ENCODE measurements at regions not wholly inside any gene's neighbourhood (a gene's known extent, or its start where the extent isn't known, plus 50 kb on each side); places are given as distances from the start of the nearest gene placed in this dataset.

GRCh38 chr6:14754751-14755513, 490.9 kb upstream of the JARID2 start:
- no peak overlapping the region for H3K27ac ChIP-seq (ENCODE audit: low read length)
- no peaks in the 10 kb centered on the region for H3K79me2 ChIP-seq (replicated peaks; ENCODE audit: insufficient read depth, low read length)
- TF ChIP-seq EZH2 (IDR thresholded peaks at IDR 0.05; ENCODE audit: borderline replicate concordance, insufficient read depth, low read length, poor library complexity, severe bottlenecking), result no peak
- no peak for TF ChIP-seq TAF1 (IDR thresholded peaks at IDR 0.05; ENCODE audit: low read depth)
- no peak for TF ChIP-seq SMC3 (conservative IDR thresholded peaks at IDR 0.05; ENCODE audit: poor library complexity)
- no peak for TF ChIP-seq REST (IDR thresholded peaks at IDR 0.05; ENCODE audit: borderline replicate concordance)
- TF ChIP-seq CTCF (IDR thresholded peaks at IDR 0.05; ENCODE audit: poor library complexity, severe bottlenecking), result no peak
- TF ChIP-seq EP300 (conservative IDR thresholded peaks at IDR 0.05; ENCODE audit: poor library complexity, severe bottlenecking), result no peak
- no peak for TF ChIP-seq RAD21 (conservative IDR thresholded peaks at IDR 0.05)
- H3K4me2 ChIP-seq (ENCODE audit: low read length), result no peak overlapping the region
- no peaks in the 10 kb centered on the region for H3K9me3 ChIP-seq (ENCODE audit: low read length)
- no peaks in the 10 kb centered on the region for H3K27me3 ChIP-seq (ENCODE audit: insufficient read depth, low read depth, low read length)
- no peak overlapping the region for H3K9ac ChIP-seq (ENCODE audit: low read length)
- H2AFZ ChIP-seq (ENCODE audit: low read depth, low read length), result no peak overlapping the region
- no peak overlapping the region for H3K4me3 ChIP-seq (ENCODE audit: low read length)
- H3F3A ChIP-seq (ENCODE audit: insufficient read depth, low read length, poor library complexity, severe bottlenecking), result no peaks in the 10 kb centered on the region
- H4K20me1 ChIP-seq (ENCODE audit: insufficient read depth), result no peaks in the 10 kb centered on the region
- H3K36me3 ChIP-seq (ENCODE audit: insufficient read depth, low read length), result no peaks in the 10 kb centered on the region
- H3K9me2 ChIP-seq (ENCODE audit: insufficient read depth, low read length), result no peaks in the 10 kb centered on the region

GRCh38 chr6:14756340-14756739, 489.5 kb upstream of the JARID2 start:
- Histone ChIP-seq H2AFZ (ENCODE audit: low read depth, low read length) (no peak overlapping the region), H3K9ac (ENCODE audit: low read length) (no peak overlapping the region), H3K4me3 (ENCODE audit: low read length) (no peak overlapping the region), H3K4me2 (ENCODE audit: low read length) (no peak overlapping the region), H3K79me2 (replicated peaks; ENCODE audit: insufficient read depth, low read length) (no peaks in the 10 kb centered on the region), H3F3A (ENCODE audit: insufficient read depth, low read length, poor library complexity, severe bottlenecking) (no peaks in the 10 kb centered on the region), H3K27ac (ENCODE audit: low read length) (no peak overlapping the region), H3K36me3 (ENCODE audit: insufficient read depth, low read length) (no peaks in the 10 kb centered on the region), H4K20me1 (ENCODE audit: insufficient read depth) (no peaks in the 10 kb centered on the region), H3K9me3 (ENCODE audit: low read length) (no peaks in the 10 kb centered on the region), H3K9me2 (ENCODE audit: insufficient read depth, low read length) (no peaks in the 10 kb centered on the region), H3K27me3 (ENCODE audit: insufficient read depth, low read depth, low read length) (no peaks in the 10 kb centered on the region)
- TF ChIP-seq SMC3 (conservative IDR thresholded peaks at IDR 0.05; ENCODE audit: poor library complexity) (no peak), TAF1 (IDR thresholded peaks at IDR 0.05; ENCODE audit: low read depth) (no peak), MXI1 (conservative IDR thresholded peaks at IDR 0.05; ENCODE audit: poor library complexity, severe bottlenecking) (no peak), RAD21 (conservative IDR thresholded peaks at IDR 0.05) (no peak), EP300 (conservative IDR thresholded peaks at IDR 0.05; ENCODE audit: poor library complexity, severe bottlenecking) (no peak), CTCF (IDR thresholded peaks at IDR 0.05; ENCODE audit: poor library complexity, severe bottlenecking) (no peak), POLR2AphosphoS5 (IDR thresholded peaks at IDR 0.05) (no peak), EZH2 (IDR thresholded peaks at IDR 0.05; ENCODE audit: borderline replicate concordance, insufficient read depth, low read length, poor library complexity, severe bottlenecking) (no peak), REST (IDR thresholded peaks at IDR 0.05; ENCODE audit: borderline replicate concordance) (no peak)
